Fibroblast of the aortic adventitia (primary cell): ENCODE measurements at regions not wholly inside any gene's neighbourhood (a gene's known extent, or its start where the extent isn't known, plus 50 kb on each side); places are given as distances from the start of the nearest gene placed in this dataset.

Experiments used
- DNase-seq: peaks from one replicate; pipeline ENCODE4 v3.0.0-alpha.2; 2010; ENCODE audit warnings: low read depth
- H3K4me3 ChIP-seq: 2 replicates; pipeline ENCODE4 v1.5.1; 2011; ENCODE audit warnings: low read depth, mild to moderate bottlenecking, control low read depth, low read length, moderate library complexity
- TF ChIP-seq, protein P1 (sequence below): IDR thresholded peaks from 2 replicates; pipeline ENCODE4 v1.5.1; 2011; ENCODE audit warnings: mild to moderate bottlenecking, low read length, control low read depth, inconsistent platforms; ENCODE audit not compliant: insufficient read depth

DNA sequence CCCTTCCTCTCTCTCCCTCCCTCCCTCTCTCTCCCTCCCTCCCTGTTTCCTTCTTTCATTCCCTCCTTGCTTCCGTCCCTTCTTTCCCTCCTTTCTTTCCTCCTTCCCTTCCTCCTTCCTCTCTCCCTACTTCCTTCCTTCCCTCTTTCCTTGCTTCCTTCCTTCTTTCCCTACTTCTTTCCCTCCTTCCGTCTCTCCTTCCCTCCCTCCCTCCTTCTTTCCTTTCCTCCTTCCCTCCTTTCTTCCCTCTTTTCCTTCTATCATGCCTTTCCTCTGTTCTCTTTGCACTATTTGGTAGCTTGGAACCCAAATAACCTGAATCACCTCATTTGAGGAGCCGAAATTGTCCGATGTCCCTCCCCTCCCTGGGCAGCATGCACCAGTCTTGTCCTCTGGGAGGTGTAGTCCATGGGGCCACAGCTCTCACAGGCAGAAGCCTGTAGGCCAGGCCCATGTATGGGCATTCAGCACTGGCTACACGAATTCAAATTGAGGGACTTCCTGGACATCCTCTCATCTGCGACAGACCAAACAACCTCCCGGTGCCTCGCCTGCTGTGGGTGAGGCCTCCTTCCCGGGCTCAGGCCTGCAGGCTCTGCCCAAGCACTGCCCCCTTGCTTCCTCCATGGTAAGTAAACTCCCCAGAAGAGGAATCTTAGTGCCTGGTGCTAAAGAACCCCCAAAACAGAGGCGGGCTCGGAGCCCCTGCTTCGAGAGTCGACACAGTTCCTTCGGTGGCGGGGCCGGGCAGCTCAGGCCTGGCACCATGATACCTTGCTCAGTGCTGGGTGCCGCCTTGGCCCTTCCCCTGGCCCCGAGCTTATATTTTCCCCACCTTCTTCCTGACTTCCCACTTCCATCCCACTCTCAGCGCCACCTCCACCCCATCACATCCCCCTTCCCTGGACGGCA is 454.1 kb upstream of the CADM1 start:
- DNase-seq, result no peak

GRCh38 chr11:115955803-115956202 is 451.6 kb upstream of the CADM1 start:
- H3K4me3 ChIP-seq, result no peak overlapping the region
- TF ChIP-seq, protein P1, sequence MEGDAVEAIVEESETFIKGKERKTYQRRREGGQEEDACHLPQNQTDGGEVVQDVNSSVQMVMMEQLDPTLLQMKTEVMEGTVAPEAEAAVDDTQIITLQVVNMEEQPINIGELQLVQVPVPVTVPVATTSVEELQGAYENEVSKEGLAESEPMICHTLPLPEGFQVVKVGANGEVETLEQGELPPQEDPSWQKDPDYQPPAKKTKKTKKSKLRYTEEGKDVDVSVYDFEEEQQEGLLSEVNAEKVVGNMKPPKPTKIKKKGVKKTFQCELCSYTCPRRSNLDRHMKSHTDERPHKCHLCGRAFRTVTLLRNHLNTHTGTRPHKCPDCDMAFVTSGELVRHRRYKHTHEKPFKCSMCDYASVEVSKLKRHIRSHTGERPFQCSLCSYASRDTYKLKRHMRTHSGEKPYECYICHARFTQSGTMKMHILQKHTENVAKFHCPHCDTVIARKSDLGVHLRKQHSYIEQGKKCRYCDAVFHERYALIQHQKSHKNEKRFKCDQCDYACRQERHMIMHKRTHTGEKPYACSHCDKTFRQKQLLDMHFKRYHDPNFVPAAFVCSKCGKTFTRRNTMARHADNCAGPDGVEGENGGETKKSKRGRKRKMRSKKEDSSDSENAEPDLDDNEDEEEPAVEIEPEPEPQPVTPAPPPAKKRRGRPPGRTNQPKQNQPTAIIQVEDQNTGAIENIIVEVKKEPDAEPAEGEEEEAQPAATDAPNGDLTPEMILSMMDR, result no peak
- no peak for DNase-seq

More for the DNA sequence above, 454.1 kb upstream of the CADM1 start:
- TF ChIP-seq, protein P1, result no peak
- H3K4me3 ChIP-seq, result no peak overlapping the region

- TF ChIP-seq, protein P1, result no peak
- DNase-seq, result no peak
- H3K4me3 ChIP-seq, result no peak overlapping the region
Measured at GRCh38 chr11:115950660-115951059, 446.4 kb upstream of the CADM1 start.

DNA sequence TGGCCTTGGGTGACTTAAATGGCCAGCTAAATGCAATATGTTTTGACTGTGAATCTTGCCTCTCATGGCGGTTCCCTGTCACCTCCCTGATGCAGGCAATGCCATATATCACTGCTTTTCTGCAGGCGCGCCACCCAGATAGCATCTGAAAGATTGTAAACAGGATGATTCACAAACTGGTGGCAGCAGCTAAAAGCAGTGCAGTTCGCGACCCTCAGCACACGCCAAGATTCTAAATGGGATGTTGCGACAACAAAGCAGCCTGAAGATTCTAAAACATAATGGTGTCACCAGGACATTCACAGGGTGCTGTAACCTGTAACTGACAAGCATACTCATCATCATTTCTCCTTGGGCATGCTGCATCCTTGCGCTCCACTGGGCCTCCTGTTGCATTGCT is 440.4 kb upstream of the CADM1 start:
- no peak for DNase-seq
- no peak overlapping the region for H3K4me3 ChIP-seq
- TF ChIP-seq, protein P1, result no peak

GRCh38 chr11:115942011-115942410 is 437.8 kb upstream of the CADM1 start:
- no peak for DNase-seq
- no peak overlapping the region for H3K4me3 ChIP-seq
- TF ChIP-seq, protein P1, result no peak

- TF ChIP-seq, protein P1, result no peak
- DNase-seq, result no peak
- no peak overlapping the region for H3K4me3 ChIP-seq
Measured at GRCh38 chr11:115941481-115941993, 437.3 kb upstream of the CADM1 start.
